ENCODE measurements at regions not wholly inside any gene's neighbourhood (a gene's known extent, or its start where the extent isn't known, plus 50 kb on each side); places are given as distances from the start of the nearest gene placed in this dataset.

DNA sequence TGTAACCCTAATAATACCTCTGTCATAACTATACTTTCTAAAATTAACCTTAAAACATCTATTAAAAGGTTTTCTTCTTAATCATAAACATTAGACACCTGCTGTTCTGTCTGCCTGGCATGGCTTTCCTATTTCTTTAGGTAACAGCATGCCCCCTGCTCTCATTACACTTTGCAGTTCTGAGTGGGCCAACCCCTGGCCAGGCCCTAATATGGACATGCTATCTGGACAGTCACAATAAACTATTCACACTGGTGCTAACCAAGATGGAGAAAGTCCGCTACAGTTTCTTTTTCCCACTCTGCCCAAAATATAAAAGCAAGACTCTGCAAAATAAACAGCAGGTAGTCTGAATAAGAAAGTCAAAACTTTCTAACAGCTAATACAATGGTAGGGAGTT is 84.0 kb downstream of the ELAPOR2 start:
- TF ChIP-seq CTCF (IDR thresholded peaks at IDR 0.05) (no peak), POLR2A (IDR thresholded peaks at IDR 0.05) (no peak)

Data from heart left ventricle (tissue), 13 donors.